Upper lobe of right lung (tissue), 1 donor: ENCODE measurements at regions not wholly inside any gene's neighbourhood (a gene's known extent, or its start where the extent isn't known, plus 50 kb on each side); places are given as distances from the start of the nearest gene placed in this dataset.

Experiments
- ATAC-seq: fragments of 200-7000 bp; cut with Tn5 transposase; one replicate; pipeline ENCODE4 v1.9.1; 2020; ENCODE audit warnings: mild to moderate bottlenecking, moderate library complexity
- DNase-seq: peaks from one replicate; pipeline ENCODE4 v3.0.0-alpha.2; 2020
- H3K27ac ChIP-seq: fragments of 200-600 bp; one replicate; pipeline ENCODE4 v1.8.0; 2022
- H3K27me3 ChIP-seq: fragments of 200-600 bp; one replicate; pipeline ENCODE4 v1.8.0; 2022; ENCODE audit warnings: mild to moderate bottlenecking
- H3K36me3 ChIP-seq: fragments of 200-600 bp; one replicate; pipeline ENCODE4 v1.8.0; 2022
- H3K4me1 ChIP-seq: fragments of 200-600 bp; one replicate; pipeline ENCODE4 v1.8.0; 2022
- H3K4me3 ChIP-seq: fragments of 200-600 bp; one replicate; pipeline ENCODE4 v1.8.0; 2022; ENCODE audit warnings: mild to moderate bottlenecking
- H3K9me3 ChIP-seq: fragments of 200-600 bp; one replicate; pipeline ENCODE4 v1.8.0; 2022
- intact Hi-C: fragments of 100-400 bp; cut with DNase I; formaldehyde crosslinking; loops from one replicate; pipeline ENCODE4 v1.11.0; 2022
- TF ChIP-seq, protein P1 (sequence below): fragments of 200-600 bp; IDR thresholded peaks from one replicate; pipeline ENCODE4 v1.8.0; 2022; ENCODE audit warnings: antibody characterized with exemption
- donor health status: DM: no; HTN: yes; CAD: no; lungs with severe emphysema.

DNA sequence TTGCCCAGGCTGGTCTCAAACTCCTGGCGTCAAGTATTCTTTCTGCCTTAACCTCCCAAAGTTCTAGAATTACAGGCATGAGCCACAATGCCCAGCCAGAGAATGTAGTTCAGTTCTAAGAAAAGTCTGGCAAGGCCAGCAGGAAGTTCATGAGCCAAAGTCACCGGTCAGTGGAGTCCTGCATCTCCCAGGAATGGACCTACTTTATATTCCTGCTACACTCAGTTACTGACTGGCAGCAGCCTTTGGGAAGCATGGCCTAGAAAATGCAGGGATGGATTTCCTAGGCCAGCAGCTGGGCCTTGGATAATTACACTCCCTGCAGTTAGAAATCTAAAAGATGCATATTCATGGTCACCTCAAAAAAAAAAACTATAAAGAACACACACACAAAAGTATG, 135.7 kb downstream of the CAAP1 start:
- intact Hi-C loops: no loop called here
- Histone ChIP-seq H3K27me3 (no peaks in the 10 kb centered on the region), H3K36me3 (no peaks in the 10 kb centered on the region), H3K4me3 (no peak overlapping the region), H3K4me1 (no peaks in the 10 kb centered on the region), H3K27ac (no peak overlapping the region), H3K9me3 (no peaks in the 10 kb centered on the region)
- no peak for DNase-seq
- TF ChIP-seq, protein P1, sequence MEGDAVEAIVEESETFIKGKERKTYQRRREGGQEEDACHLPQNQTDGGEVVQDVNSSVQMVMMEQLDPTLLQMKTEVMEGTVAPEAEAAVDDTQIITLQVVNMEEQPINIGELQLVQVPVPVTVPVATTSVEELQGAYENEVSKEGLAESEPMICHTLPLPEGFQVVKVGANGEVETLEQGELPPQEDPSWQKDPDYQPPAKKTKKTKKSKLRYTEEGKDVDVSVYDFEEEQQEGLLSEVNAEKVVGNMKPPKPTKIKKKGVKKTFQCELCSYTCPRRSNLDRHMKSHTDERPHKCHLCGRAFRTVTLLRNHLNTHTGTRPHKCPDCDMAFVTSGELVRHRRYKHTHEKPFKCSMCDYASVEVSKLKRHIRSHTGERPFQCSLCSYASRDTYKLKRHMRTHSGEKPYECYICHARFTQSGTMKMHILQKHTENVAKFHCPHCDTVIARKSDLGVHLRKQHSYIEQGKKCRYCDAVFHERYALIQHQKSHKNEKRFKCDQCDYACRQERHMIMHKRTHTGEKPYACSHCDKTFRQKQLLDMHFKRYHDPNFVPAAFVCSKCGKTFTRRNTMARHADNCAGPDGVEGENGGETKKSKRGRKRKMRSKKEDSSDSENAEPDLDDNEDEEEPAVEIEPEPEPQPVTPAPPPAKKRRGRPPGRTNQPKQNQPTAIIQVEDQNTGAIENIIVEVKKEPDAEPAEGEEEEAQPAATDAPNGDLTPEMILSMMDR: no peak
- ATAC-seq: no peak

DNA sequence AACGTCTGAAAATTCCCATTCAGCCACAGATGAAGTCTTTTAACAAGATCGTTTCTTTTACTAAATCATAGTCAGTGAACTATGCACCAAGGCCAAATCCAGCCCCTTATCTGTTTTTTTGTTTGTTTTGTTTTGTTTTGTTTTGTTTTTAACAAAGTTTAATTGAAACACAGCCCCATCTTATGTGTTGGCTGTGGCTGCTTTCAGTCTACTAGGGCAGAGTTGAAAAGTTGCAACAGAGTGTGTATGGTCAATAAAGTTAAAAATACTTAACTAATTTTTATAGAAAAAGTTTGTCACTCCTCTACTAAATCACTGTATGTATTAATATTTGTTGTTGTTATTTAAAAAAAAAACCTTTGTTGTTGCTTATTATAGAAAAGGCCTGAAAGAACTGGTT, 137.1 kb downstream of the CAAP1 start:
- H3K27ac ChIP-seq: no peak overlapping the region
- TF ChIP-seq, protein P1: no peak
- H3K9me3 ChIP-seq: no peaks in the 10 kb centered on the region
- H3K4me3 ChIP-seq: no peak overlapping the region
- H3K4me1 ChIP-seq: no peaks in the 10 kb centered on the region
- H3K36me3 ChIP-seq: no peaks in the 10 kb centered on the region
- H3K27me3 ChIP-seq: no peaks in the 10 kb centered on the region
- intact Hi-C loops: no loop called here
- ATAC-seq (no peak), DNase-seq (no peak)

DNA sequence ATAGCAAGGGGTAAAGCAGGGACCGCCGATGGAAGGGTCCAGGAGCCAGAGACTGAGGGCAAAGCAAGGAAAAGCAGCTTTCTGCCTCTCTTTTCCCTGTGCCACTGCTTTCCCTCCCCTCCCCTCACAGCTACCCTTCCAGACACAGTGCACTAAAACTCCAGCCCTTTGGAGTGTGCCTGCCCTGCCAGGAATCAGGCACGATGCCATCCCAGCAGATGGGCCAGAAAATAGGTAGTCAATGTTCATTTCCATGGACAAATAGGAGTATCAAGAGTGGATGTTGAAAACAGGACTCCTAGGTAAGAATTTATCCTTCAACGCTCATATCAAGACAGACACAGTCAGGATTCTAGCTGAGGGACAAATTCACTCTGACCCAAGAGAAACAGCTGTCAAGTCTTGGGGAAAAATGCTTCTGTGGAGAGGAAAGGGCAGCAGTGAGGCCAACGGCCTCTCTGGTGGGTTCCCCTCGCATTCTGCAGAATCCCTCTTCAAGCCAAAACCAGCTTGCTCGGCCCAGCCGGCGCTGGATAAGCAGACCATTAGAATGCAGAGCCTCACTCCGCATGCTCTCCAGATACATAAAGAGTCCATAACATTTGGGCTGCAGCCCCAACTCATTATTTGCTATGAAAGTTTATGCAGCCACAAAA, 138.0 kb downstream of the CAAP1 start:
- no peak for ATAC-seq
- Histone ChIP-seq H3K36me3 (no peaks in the 10 kb centered on the region), H3K27me3 (no peaks in the 10 kb centered on the region), H3K4me1 (no peaks in the 10 kb centered on the region), H3K9me3 (no peaks in the 10 kb centered on the region), H3K4me3 (no peak overlapping the region), H3K27ac (no peak overlapping the region)
- intact Hi-C loops: no loop called here
- TF ChIP-seq, protein P1: no peak
- no peak for DNase-seq

DNA sequence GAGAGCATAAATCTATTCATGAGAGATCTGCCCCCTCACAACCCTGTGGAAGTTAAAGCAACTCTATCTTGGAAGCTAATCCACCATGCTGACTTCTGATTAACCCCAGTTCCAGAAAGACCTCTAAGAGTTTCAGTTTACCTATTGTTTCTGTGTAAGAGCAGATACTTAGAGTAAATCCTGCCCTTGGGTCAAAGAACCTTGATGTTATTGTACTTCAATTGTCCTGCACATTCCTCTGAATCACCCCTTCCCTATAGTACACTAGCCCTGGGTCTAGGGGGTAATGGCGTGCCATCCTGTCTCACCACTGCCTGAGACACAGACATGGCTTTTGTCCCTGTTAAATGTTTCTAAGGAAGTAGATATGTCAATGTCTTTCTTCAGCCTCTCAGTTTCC, 138.6 kb downstream of the CAAP1 start:
- TF ChIP-seq, protein P1: no peak
- ATAC-seq: no peak
- Histone ChIP-seq H3K27me3 (no peaks in the 10 kb centered on the region), H3K36me3 (no peaks in the 10 kb centered on the region), H3K9me3 (no peaks in the 10 kb centered on the region), H3K4me3 (no peak overlapping the region), H3K4me1 (no peaks in the 10 kb centered on the region), H3K27ac (no peak overlapping the region)
- intact Hi-C loops: no loop called here
- no peak for DNase-seq

DNA sequence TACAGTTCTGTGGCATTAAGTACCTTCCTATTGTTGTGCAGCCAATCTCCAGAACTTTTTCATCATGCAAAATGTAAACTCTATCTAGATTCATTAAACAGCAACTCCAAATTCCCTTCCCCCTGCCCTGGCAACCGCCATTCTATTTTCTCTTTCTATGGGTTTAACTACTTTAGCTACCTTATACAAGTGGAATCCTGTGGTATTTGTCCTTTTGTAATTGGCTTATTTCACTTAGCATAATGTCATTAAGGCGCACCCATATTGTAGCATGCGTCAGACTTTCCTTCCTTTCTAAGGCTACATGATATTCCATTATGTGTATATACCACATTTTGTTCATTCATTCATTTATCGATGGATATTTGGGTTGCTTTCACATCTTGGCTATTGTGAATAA, 142.4 kb downstream of the CAAP1 start:
- TF ChIP-seq, protein P1: no peak
- Histone ChIP-seq H3K9me3 (no peaks in the 10 kb centered on the region), H3K36me3 (no peaks in the 10 kb centered on the region), H3K27ac (no peak overlapping the region), H3K27me3 (no peaks in the 10 kb centered on the region), H3K4me1 (no peaks in the 10 kb centered on the region), H3K4me3 (no peak overlapping the region)
- no peak for DNase-seq
- no peak for ATAC-seq
- intact Hi-C loops: no loop called here
